ENCODE measurements at regions not wholly inside any gene's neighbourhood (a gene's known extent, or its start where the extent isn't known, plus 50 kb on each side); places are given as distances from the start of the nearest gene placed in this dataset.

- TF ChIP-seq EZH2 (IDR thresholded peaks at IDR 0.05; ENCODE audit: borderline replicate concordance) (no peak), CTCF (IDR thresholded peaks at IDR 0.05; ENCODE audit: poor library complexity) (no peak), EZH2phosphoT487 (IDR thresholded peaks at IDR 0.05; ENCODE audit: low read depth, severe bottlenecking, unreplicated experiment) (no peak)
Observed at GRCh38 chr10:65796472-65796871, 1129.4 kb upstream of the LRRTM3 start.

Measured in hepatocyte (in vitro differentiated cells).